ENCODE measurements at regions not wholly inside any gene's neighbourhood (a gene's known extent, or its start where the extent isn't known, plus 50 kb on each side); places are given as distances from the start of the nearest gene placed in this dataset.

DNA sequence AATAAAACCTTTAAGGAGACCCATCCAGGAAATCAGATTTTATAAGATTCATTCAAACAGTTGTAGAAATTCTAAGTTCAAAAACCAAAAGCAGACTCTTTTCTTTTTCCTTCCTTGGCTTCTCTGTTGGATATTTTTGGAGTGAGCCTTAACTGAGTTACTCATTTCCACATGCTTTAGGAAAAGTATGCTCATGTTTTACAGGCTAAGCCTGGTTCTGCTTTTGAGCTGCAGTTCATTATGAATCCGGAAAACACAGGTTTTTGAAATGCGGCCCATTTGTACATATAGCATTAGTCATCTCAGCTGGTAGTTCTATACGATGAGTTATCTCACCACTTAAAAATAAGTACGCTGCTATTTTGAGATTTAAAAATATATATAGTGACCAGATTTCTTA lies 156.6 kb upstream of the DMRT1 start:
- Histone ChIP-seq H3K27ac (peak overlapping the region; percentile 85 to 87), H3K4me3 (peak overlapping the region; percentile 52)
- DNase-seq (ENCODE audit: low spot score), result no peak
- TF ChIP-seq, protein P1, sequence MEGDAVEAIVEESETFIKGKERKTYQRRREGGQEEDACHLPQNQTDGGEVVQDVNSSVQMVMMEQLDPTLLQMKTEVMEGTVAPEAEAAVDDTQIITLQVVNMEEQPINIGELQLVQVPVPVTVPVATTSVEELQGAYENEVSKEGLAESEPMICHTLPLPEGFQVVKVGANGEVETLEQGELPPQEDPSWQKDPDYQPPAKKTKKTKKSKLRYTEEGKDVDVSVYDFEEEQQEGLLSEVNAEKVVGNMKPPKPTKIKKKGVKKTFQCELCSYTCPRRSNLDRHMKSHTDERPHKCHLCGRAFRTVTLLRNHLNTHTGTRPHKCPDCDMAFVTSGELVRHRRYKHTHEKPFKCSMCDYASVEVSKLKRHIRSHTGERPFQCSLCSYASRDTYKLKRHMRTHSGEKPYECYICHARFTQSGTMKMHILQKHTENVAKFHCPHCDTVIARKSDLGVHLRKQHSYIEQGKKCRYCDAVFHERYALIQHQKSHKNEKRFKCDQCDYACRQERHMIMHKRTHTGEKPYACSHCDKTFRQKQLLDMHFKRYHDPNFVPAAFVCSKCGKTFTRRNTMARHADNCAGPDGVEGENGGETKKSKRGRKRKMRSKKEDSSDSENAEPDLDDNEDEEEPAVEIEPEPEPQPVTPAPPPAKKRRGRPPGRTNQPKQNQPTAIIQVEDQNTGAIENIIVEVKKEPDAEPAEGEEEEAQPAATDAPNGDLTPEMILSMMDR (IDR thresholded peaks at IDR 0.05), result no peak

DNA sequence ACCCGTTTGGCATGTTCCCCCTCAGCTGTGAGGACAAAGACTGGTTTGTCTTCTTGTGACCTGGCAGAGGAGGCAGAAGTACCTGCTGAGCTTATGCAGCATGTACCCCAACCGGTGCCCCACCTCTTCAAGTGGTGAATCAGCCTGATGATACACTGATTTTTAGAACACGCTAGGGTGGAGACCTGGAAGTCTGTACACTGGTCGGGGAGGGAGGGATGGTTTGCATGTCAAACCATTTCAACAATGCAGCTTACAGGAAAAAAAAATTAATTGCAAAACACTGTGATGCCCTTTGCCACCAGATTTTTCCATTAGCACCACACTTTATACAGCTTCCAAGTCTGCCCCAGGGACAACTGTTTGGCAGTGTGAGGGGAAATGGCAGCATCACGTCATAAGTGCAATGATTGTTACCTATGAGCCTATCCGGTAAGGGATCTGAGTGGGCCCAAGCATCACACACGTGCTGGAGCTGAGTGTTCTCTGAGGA lies 155.1 kb upstream of the DMRT1 start:
- TF ChIP-seq, protein P1 (IDR thresholded peaks at IDR 0.05), result no peak
- no peak for DNase-seq (ENCODE audit: low spot score)
- H3K27ac ChIP-seq, result peak overlapping the region; percentile 85 to 87
- H3K4me3 ChIP-seq, result no peak overlapping the region

DNA sequence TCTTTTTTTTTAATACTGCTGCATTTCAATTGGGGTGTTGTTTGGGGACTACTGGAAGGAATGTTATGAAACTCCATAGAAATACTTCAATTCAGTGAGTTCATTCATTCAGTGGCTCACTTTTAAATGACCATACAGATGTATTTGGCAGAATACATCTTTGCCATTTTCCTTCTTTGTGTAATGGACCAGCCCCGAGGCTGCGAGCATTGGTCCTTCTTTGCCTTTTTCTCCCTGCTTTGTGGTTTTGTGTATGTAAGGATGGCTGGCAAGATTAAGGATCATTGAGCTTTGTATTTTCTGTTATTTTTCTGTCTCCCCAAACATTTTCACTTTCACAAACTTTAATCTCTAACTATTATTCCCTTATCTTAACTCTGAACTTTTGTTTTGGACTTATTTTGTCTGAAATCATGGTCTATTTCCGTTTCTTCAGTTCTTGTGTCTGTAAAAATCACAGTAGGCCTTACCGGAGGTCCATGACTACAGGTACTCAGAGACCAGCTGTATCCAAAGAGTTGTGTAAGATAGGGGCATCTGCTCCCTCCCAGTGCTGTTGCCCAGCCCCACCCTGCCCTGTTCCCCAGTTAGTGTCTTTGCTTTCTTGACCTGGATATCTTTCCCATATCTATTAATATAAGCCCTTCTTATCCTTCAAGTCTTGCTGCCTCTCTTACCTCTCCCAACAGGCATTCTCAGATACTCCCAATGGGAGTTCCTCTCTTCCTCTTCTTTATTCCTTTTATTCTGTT lies 154.3 kb upstream of the DMRT1 start:
- Histone ChIP-seq H3K27ac (peak overlapping the region; percentile 85 to 87), H3K4me3 (no peak overlapping the region)
- TF ChIP-seq, protein P1 (IDR thresholded peaks at IDR 0.05), result no peak
- DNase-seq (ENCODE audit: low spot score), result no peak

DNA sequence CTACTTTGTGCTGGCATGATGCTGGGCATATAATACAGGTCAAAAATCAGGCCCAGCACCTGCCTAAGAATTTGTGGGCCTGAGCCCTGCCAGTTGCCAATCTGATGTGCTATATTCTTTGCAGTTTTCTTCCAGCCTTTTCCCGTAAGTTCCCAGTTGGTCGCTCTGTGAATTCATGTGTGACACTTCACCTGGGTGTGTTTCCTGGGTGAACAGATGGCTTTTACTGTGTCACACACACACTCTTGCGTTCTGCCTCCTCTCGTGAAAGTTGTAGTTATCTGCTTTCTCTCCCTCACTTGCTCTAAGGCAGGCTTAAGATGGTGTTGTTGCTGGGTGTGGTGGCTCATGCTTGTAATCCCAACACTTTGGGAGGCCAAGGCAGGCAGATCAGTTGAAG lies 153.5 kb upstream of the DMRT1 start:
- no peak overlapping the region for H3K4me3 ChIP-seq
- peak overlapping the region; percentile 7 to 85 for H3K27ac ChIP-seq
- no peak for DNase-seq (ENCODE audit: low spot score)
- TF ChIP-seq, protein P1 (IDR thresholded peaks at IDR 0.05), result no peak

DNA sequence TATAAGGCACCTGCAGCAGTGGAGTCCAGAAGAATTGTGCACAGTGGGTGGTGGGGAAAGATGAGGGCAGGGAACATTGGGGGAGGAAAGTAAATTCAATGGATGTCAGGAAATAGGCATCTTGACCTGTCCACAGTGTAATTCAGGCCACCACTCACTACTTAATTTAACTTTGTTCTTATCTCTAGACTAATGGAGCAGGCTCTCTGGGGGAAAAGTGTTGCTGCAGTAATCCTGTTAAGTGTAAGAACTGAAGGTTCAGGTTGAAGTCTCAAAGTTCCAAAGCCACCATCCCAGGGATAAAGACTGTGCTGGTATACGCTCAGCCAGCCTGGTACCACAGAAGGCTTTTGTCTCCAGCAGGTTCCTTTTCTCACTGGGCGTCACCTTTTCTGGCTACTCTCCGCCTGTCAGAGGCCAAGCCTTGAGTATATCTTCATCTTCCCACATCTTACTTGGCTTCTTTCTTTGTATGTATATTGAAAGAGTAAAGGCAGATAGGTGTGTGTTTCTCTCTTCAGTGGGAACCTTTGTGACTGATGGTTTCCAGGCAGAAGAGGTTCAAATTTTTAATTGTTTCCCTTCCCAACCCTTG lies 150.9 kb upstream of the DMRT1 start:
- no peak for DNase-seq (ENCODE audit: low spot score)
- Histone ChIP-seq H3K4me3 (no peak overlapping the region), H3K27ac (peak overlapping the region; percentile 66 to 94)
- TF ChIP-seq, protein P1 (IDR thresholded peaks at IDR 0.05), result no peak

DNA sequence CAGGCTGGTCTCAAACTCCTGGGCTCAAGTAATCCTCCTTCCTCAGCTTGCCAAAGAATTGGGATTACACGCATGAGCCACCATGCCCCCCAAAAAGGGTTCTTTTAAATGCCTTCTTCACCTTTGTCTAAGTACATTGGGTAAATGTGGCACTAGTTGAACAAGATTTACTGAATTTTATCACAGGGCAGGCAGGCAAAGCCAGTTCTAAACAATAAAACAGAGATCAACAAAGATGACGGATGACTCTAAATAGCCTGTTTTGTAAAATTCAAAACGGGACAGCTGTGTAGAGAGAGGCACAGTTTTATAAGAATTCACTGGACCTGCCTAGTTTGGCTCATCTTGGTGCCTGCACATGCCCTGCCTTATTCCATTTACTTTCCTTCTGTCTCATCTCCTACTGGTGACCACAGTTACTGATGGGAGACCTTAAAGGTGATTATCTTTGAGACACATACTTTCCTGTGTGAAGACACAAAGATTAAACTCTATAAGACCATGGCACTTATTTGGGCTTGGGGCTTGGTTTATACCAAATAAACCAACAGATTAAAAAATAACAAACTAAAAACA lies 149.6 kb upstream of the DMRT1 start:
- TF ChIP-seq, protein P1 (IDR thresholded peaks at IDR 0.05), result no peak
- Histone ChIP-seq H3K27ac (peak overlapping the region; percentile 83 to 94), H3K4me3 (no peak overlapping the region)
- no peak for DNase-seq (ENCODE audit: low spot score)

Data from coronary artery (tissue), 2 donors.